HepG2 (cell line): ENCODE measurements at regions not wholly inside any gene's neighbourhood (a gene's known extent, or its start where the extent isn't known, plus 50 kb on each side); places are given as distances from the start of the nearest gene placed in this dataset.

Experiments used
- CEBPB ChIP-seq: IDR thresholded peaks from 2 replicates; pipeline ENCODE4 v1.6.1; 2011; ENCODE audit warnings: low read depth, low read length, improper control_type of control experiment, borderline replicate concordance
- CEBPG ChIP-seq: IDR thresholded peaks from 2 replicates; pipeline ENCODE4 v1.6.1; 2016
- CENPX ChIP-seq: sonication (generic); formaldehyde crosslinking; IDR thresholded peaks from 2 replicates; pipeline ENCODE4 v1.9.0; 2021; ENCODE audit warnings: mild to moderate bottlenecking, missing genetic modification reagents, moderate library complexity
- FOXA3 ChIP-seq: IDR thresholded peaks from 2 replicates; pipeline ENCODE4 v1.6.1; 2016; ENCODE audit warnings: missing genetic modification reagents, missing compliant biosample characterization
- FOXO1 ChIP-seq: sonication (generic); formaldehyde crosslinking; IDR thresholded peaks from 2 replicates; pipeline ENCODE4 v1.4.0; 2020; ENCODE audit warnings: missing genetic modification reagents
- GABPA ChIP-seq, 2 experiments: IDR thresholded peaks; 2 replicates each; pipeline ENCODE4 v1.6.1; 2011 to 2016; ENCODE audit warnings: low read depth in 2 of 2, low read length in 1 of 2, missing biosample characterization in 1 of 2, missing genetic modification characterization in 1 of 2
- HNF4A ChIP-seq: sonication (generic); formaldehyde crosslinking; IDR thresholded peaks from 2 replicates; pipeline ENCODE4 v1.4.0; 2020; ENCODE audit warnings: missing genetic modification reagents
- HNF4G ChIP-seq, 2 experiments: sonication (generic) in 1 of 2; formaldehyde crosslinking in 1 of 2; IDR thresholded peaks; 2 replicates each; pipeline versions ENCODE4 v1.4.0 to v1.6.1; 2011 to 2020; ENCODE audit warnings: borderline replicate concordance in 2 of 2, low read depth in 2 of 2, mild to moderate bottlenecking in 2 of 2, low read length in 1 of 2, missing genetic modification reagents in 1 of 2, moderate library complexity in 1 of 2
- KMT2B ChIP-seq: IDR thresholded peaks from 2 replicates; pipeline ENCODE4 v1.6.1; 2016; ENCODE audit warnings: missing genetic modification reagents, missing compliant biosample characterization
- LCORL ChIP-seq, 2 experiments: fragments of 450-650 bp in 1 of 2; sonication (generic) in 1 of 2; formaldehyde crosslinking in 1 of 2; IDR thresholded peaks; 2 replicates each; pipeline versions ENCODE4 v1.5.0 to v1.6.1; 2017 to 2020; ENCODE audit warnings: antibody characterized with exemption in 1 of 2, missing genetic modification reagents in 1 of 2
- MAFF ChIP-seq: IDR thresholded peaks from 2 replicates; pipeline ENCODE4 v1.6.1; 2011; ENCODE audit warnings: low read depth, low read length, improper control_type of control experiment
- NCOA2 ChIP-seq: sonication (generic); formaldehyde crosslinking; IDR thresholded peaks from 2 replicates; pipeline ENCODE4 v1.8.0; 2022; ENCODE audit warnings: inconsistent platforms
- PITX1 ChIP-seq: sonication (generic); formaldehyde crosslinking; IDR thresholded peaks from 2 replicates; pipeline ENCODE4 v1.5.1; 2020; ENCODE audit warnings: mild to moderate bottlenecking, missing genetic modification reagents
- RFX1 ChIP-seq: fragments of 450-650 bp; IDR thresholded peaks from 2 replicates; pipeline ENCODE4 v1.6.1; 2017
- SOX6 ChIP-seq, 2 experiments: fragments of 450-650 bp in 1 of 2; sonication (generic) in 1 of 2; formaldehyde crosslinking in 1 of 2; IDR thresholded peaks; 2 replicates each; pipeline versions ENCODE4 v1.4.0 to v1.6.1; 2017 to 2020; ENCODE audit warnings: antibody characterized with exemption in 1 of 2, mild to moderate bottlenecking in 1 of 2, missing genetic modification reagents in 1 of 2
- TSC22D2 ChIP-seq: sonication (generic); formaldehyde crosslinking; IDR thresholded peaks from 2 replicates; pipeline ENCODE4 v1.5.1; 2020; ENCODE audit warnings: missing genetic modification reagents, mild to moderate bottlenecking, borderline replicate concordance
- ZNF605 ChIP-seq: sonication (generic); formaldehyde crosslinking; IDR thresholded peaks from 2 replicates; pipeline ENCODE4 v1.8.0; 2022; ENCODE audit warnings: mild to moderate bottlenecking, missing genetic modification reagents
- TF ChIP-seq, protein P1 (sequence below): sonication (generic); formaldehyde crosslinking; IDR thresholded peaks from 2 replicates; pipeline ENCODE4 v1.5.1; 2020; ENCODE audit warnings: mild to moderate bottlenecking, missing genetic modification reagents, borderline replicate concordance
- TF ChIP-seq, protein P2 (sequence below): sonication (generic); formaldehyde crosslinking; IDR thresholded peaks from 2 replicates; pipeline ENCODE4 v1.8.0; 2022; ENCODE audit warnings: mild to moderate bottlenecking, missing genetic modification reagents; ENCODE audit not compliant: insufficient replicate concordance
- TF ChIP-seq, protein P3 (sequence below): sonication (generic); formaldehyde crosslinking; IDR thresholded peaks from 2 replicates; pipeline ENCODE4 v1.4.0; 2020; ENCODE audit warnings: mild to moderate bottlenecking, missing genetic modification reagents
- TF ChIP-seq, protein P4 (sequence below): IDR thresholded peaks from 2 replicates; pipeline ENCODE4 v1.6.1; 2016; ENCODE audit warnings: missing genetic modification reagents, missing compliant biosample characterization

- TF ChIP-seq LCORL (IDR thresholded peaks at IDR 0.05) = no peak
- peak; percentile 61; the same call in 1 of the 2 replicates for TF ChIP-seq LCORL (CRISPR knock-in tag; IDR thresholded peaks at IDR 0.05)
- TF ChIP-seq SOX6 (IDR thresholded peaks at IDR 0.05) = no peak
- peak; percentile 73; the same call in 1 of the 2 replicates for TF ChIP-seq SOX6 (CRISPR knock-in tag; IDR thresholded peaks at IDR 0.05)
- TF ChIP-seq HNF4G (IDR thresholded peaks at IDR 0.05; ENCODE audit: borderline replicate concordance, low read depth, low read length) = peak; percentile 57; the same call in 1 of the 2 replicates
- no peak for TF ChIP-seq HNF4G (CRISPR knock-in tag; IDR thresholded peaks at IDR 0.05; ENCODE audit: borderline replicate concordance, low read depth)
- TF ChIP-seq MAFF = no peak
- TF ChIP-seq CENPX (CRISPR knock-in tag) = no peak
- TF ChIP-seq CEBPG (CRISPR knock-in tag) = peak; percentile 88
- TF ChIP-seq KMT2B (CRISPR knock-in tag) = no peak
- peak; percentile 92 for TF ChIP-seq CEBPB
- no peak for TF ChIP-seq TSC22D2 (CRISPR knock-in tag)
- TF ChIP-seq, protein P1, sequence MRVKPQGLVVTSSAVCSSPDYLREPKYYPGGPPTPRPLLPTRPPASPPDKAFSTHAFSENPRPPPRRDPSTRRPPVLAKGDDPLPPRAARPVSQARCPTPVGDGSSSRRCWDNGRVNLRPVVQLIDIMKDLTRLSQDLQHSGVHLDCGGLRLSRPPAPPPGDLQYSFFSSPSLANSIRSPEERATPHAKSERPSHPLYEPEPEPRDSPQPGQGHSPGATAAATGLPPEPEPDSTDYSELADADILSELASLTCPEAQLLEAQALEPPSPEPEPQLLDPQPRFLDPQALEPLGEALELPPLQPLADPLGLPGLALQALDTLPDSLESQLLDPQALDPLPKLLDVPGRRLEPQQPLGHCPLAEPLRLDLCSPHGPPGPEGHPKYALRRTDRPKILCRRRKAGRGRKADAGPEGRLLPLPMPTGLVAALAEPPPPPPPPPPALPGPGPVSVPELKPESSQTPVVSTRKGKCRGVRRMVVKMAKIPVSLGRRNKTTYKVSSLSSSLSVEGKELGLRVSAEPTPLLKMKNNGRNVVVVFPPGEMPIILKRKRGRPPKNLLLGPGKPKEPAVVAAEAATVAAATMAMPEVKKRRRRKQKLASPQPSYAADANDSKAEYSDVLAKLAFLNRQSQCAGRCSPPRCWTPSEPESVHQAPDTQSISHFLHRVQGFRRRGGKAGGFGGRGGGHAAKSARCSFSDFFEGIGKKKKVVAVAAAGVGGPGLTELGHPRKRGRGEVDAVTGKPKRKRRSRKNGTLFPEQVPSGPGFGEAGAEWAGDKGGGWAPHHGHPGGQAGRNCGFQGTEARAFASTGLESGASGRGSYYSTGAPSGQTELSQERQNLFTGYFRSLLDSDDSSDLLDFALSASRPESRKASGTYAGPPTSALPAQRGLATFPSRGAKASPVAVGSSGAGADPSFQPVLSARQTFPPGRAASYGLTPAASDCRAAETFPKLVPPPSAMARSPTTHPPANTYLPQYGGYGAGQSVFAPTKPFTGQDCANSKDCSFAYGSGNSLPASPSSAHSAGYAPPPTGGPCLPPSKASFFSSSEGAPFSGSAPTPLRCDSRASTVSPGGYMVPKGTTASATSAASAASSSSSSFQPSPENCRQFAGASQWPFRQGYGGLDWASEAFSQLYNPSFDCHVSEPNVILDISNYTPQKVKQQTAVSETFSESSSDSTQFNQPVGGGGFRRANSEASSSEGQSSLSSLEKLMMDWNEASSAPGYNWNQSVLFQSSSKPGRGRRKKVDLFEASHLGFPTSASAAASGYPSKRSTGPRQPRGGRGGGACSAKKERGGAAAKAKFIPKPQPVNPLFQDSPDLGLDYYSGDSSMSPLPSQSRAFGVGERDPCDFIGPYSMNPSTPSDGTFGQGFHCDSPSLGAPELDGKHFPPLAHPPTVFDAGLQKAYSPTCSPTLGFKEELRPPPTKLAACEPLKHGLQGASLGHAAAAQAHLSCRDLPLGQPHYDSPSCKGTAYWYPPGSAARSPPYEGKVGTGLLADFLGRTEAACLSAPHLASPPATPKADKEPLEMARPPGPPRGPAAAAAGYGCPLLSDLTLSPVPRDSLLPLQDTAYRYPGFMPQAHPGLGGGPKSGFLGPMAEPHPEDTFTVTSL (CRISPR knock-in tag) = peak; percentile 49; the same call in 1 of the 2 replicates
- TF ChIP-seq ZNF605 = no peak
- TF ChIP-seq NCOA2 (CRISPR knock-in tag) = 0 out of 2 replicates have a peak, but pooled peaks have one; percentile 15
- TF ChIP-seq GABPA (IDR thresholded peaks at IDR 0.05; ENCODE audit: low read depth, low read length) = no peak
- TF ChIP-seq GABPA (CRISPR knock-in tag; IDR thresholded peaks at IDR 0.05; ENCODE audit: low read depth) = no peak
- TF ChIP-seq FOXO1 = peak; percentile 77
- TF ChIP-seq, protein P2, sequence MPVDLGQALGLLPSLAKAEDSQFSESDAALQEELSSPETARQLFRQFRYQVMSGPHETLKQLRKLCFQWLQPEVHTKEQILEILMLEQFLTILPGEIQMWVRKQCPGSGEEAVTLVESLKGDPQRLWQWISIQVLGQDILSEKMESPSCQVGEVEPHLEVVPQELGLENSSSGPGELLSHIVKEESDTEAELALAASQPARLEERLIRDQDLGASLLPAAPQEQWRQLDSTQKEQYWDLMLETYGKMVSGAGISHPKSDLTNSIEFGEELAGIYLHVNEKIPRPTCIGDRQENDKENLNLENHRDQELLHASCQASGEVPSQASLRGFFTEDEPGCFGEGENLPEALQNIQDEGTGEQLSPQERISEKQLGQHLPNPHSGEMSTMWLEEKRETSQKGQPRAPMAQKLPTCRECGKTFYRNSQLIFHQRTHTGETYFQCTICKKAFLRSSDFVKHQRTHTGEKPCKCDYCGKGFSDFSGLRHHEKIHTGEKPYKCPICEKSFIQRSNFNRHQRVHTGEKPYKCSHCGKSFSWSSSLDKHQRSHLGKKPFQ (CRISPR knock-in tag) = no peak
- TF ChIP-seq RFX1 = no peak
- peak; percentile 76 for TF ChIP-seq FOXA3 (CRISPR knock-in tag)
- peak; percentile 84 for TF ChIP-seq PITX1
- TF ChIP-seq, protein P3, sequence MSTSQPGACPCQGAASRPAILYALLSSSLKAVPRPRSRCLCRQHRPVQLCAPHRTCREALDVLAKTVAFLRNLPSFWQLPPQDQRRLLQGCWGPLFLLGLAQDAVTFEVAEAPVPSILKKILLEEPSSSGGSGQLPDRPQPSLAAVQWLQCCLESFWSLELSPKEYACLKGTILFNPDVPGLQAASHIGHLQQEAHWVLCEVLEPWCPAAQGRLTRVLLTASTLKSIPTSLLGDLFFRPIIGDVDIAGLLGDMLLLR (CRISPR knock-in tag) = no peak
- peak; percentile 83 for TF ChIP-seq HNF4A
- TF ChIP-seq, protein P4, sequence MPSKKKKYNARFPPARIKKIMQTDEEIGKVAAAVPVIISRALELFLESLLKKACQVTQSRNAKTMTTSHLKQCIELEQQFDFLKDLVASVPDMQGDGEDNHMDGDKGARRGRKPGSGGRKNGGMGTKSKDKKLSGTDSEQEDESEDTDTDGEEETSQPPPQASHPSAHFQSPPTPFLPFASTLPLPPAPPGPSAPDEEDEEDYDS (CRISPR knock-in tag) = no peak
Measured at GRCh38 chr6:81906041-81906440, 153.6 kb upstream of the TENT5A start (continued).
